ENCODE measurements at regions not wholly inside any gene's neighbourhood (a gene's known extent, or its start where the extent isn't known, plus 50 kb on each side); places are given as distances from the start of the nearest gene placed in this dataset.
A peak's percentile ranks its signal among the peaks of the same experiment; 100 is the strongest.

DNA sequence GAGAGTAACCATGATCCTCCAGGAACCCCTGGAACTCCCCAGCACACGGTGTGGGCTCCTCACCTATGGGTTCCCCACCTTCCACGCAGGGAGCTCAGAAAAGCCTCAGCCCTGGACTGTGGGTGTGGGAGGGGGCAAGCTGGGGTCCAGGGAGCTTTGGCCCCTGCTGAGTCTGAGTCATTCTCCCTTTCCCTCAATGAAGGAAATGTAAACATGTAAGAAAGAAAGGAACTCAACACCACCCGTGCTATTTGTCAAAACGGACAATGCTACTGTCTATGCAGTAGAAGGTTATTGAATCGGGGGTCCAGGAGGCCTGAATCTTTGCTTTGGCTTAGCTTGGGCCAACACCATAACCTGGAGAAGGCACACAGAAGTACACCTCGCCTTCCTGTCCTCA, 222.8 kb downstream of the PMP22 start:
- intact Hi-C loops (cut with DNase I): no loop called here
- 73 to 74% methylated on average over 4 to 5 of the region's 6 CpGs for WGBS, 2 donors
- TF ChIP-seq, protein P1, sequence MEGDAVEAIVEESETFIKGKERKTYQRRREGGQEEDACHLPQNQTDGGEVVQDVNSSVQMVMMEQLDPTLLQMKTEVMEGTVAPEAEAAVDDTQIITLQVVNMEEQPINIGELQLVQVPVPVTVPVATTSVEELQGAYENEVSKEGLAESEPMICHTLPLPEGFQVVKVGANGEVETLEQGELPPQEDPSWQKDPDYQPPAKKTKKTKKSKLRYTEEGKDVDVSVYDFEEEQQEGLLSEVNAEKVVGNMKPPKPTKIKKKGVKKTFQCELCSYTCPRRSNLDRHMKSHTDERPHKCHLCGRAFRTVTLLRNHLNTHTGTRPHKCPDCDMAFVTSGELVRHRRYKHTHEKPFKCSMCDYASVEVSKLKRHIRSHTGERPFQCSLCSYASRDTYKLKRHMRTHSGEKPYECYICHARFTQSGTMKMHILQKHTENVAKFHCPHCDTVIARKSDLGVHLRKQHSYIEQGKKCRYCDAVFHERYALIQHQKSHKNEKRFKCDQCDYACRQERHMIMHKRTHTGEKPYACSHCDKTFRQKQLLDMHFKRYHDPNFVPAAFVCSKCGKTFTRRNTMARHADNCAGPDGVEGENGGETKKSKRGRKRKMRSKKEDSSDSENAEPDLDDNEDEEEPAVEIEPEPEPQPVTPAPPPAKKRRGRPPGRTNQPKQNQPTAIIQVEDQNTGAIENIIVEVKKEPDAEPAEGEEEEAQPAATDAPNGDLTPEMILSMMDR (IDR thresholded peaks at IDR 0.05): no peak
- no peak for TF ChIP-seq POLR2A (IDR thresholded peaks at IDR 0.05)

DNA sequence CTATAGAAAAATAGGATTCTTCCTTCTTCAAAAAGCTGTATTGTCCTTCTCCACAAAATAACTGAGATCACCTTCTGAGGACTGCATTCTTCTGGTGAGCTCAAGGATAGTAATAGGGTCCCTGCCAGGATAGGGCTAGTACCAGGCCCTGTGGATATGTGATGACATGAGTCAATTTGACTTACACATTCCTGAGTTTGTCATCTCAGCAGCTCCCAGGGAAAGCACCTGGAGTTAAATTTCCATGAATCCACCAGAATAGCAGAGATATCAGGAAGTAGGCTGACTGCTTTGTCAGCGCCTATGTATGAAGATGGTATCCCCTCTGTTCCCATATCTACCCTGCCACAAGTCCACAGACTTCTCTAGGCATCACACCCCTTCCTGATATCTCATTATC, 225.8 kb downstream of the PMP22 start:
- 33 to 80% methylated on average over 1 of the region's 1 CpG for WGBS, 2 donors
- peaks cover 0 to 12% (median 0%) of the 10 kb centered on the region in 3 donors for H3K4me1 ChIP-seq
- H3K27me3 ChIP-seq: no peaks in the 10 kb centered on the region
- intact Hi-C loops (cut with DNase I): no loop called here
- DNase-seq: no peak
- no peak for TF ChIP-seq POLR2A (IDR thresholded peaks at IDR 0.05)
- TF ChIP-seq, protein P1 (IDR thresholded peaks at IDR 0.05): no peak
- H3K4me3 ChIP-seq: no peak overlapping the region
- no peaks in the 10 kb centered on the region for H3K36me3 ChIP-seq
- H3K9me3 ChIP-seq: no peaks in the 10 kb centered on the region
- no peak overlapping the region for H3K27ac ChIP-seq

More for the DNA sequence above, 222.8 kb downstream of the PMP22 start:
- H3K9me3 ChIP-seq: no peaks in the 10 kb centered on the region
- H3K27ac ChIP-seq: no peak overlapping the region
- no peaks in the 10 kb centered on the region for H3K27me3 ChIP-seq
- no peak overlapping the region for H3K4me3 ChIP-seq
- H3K4me1 ChIP-seq: peaks cover 0 to 12% (median 0%) of the 10 kb centered on the region in 3 donors
- H3K36me3 ChIP-seq: no peaks in the 10 kb centered on the region
- DNase-seq: no peak

DNA sequence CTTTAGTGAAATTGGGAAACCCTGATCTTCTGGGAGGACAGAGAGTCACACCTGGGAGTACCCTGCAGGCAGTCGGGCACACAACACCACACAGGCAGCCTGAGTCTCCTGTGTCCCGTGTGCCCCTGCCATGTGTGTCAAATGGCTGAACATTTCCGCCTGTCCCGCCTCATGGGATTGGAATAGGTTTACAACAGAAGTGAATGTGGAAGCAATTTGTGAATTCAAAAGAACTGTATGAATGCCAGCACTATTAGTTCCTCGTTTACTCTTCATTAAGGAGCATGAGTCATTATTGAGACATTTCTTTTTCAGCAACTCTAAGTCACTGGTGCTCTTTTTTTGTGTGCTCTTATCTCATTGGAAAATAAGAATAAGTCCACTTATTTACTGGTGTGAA, 226.5 kb downstream of the PMP22 start:
- H3K4me1 ChIP-seq: peaks cover 0 to 12% (median 0%) of the 10 kb centered on the region in 3 donors
- H3K4me3 ChIP-seq: peak overlapping the region in 1 of 4 donors; percentile 44
- no peaks in the 10 kb centered on the region for H3K27me3 ChIP-seq
- 35 to 36% methylated on average over 5 of the region's 5 CpGs for whole genome bisulfite sequencing, 2 donors
- intact Hi-C loops (cut with DNase I): no loop called here
- no peaks in the 10 kb centered on the region for H3K36me3 ChIP-seq
- TF ChIP-seq POLR2A (IDR thresholded peaks at IDR 0.05): no peak
- TF ChIP-seq, protein P1 (IDR thresholded peaks at IDR 0.05): peak in 1 of 6 experiments; percentile 40
- H3K9me3 ChIP-seq: no peaks in the 10 kb centered on the region
- no peak for DNase-seq
- peak overlapping the region in 2 of 4 donors; percentile 18 to 28 for H3K27ac ChIP-seq

DNA sequence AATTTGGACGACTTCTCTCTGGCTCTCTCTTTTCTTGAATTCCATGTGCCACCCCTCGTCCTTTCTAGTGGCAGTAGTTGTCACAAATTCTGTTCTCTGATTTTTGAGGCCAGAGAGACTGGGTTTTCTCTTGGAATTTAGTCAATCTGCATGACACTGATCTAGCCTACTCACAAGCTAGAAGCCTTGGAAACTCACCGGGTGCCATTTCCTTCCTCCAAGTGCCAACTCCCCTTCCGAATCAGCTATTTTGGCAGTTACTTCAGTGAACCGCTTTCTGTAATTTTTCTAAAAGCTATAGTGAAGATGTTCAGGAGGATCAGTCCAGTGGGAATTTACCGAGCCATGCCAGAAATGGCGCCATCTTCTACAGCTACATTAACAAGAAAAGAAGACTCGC, 228.9 kb downstream of the PMP22 start:
- Histone ChIP-seq H3K4me1 (peaks cover 0 to 12% (median 0%) of the 10 kb centered on the region in 3 donors), H3K27ac (no peak overlapping the region), H3K27me3 (peaks cover 0 to 8% (median 0%) of the 10 kb centered on the region in 4 donors), H3K4me3 (no peak overlapping the region), H3K9me3 (no peaks in the 10 kb centered on the region), H3K36me3 (no peaks in the 10 kb centered on the region)
- intact Hi-C loops (cut with DNase I): no loop called here
- 83 to 86% methylated on average over 8 of the region's 8 CpGs for WGBS, 2 donors
- no peak for DNase-seq
- no peak for TF ChIP-seq POLR2A (IDR thresholded peaks at IDR 0.05)
- TF ChIP-seq, protein P1 (IDR thresholded peaks at IDR 0.05): no peak

DNA sequence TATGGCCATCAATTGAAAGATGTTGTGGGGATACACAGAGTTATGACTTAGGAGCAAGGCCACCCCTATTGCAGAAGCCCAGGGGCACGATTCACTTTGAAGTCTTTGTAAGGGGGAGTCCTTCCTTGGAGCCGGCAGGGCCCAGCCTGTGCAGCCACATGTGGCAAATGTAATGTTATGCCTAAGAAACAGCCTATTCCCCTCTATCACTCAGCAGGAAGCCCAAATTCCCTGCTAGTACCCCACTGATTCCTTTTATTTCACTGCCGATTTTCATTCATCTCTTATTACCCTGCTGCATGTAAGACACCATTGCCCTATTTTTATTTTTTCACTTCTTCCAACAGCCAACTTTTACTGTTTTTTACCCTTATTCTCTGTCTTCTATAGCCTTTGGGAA, 233.2 kb downstream of the PMP22 start:
- Histone ChIP-seq H3K9me3 (no peaks in the 10 kb centered on the region), H3K36me3 (no peaks in the 10 kb centered on the region), H3K4me3 (no peak overlapping the region), H3K27ac (no peak overlapping the region), H3K27me3 (peaks cover 0 to 8% (median 0%) of the 10 kb centered on the region in 4 donors), H3K4me1 (no peaks in the 10 kb centered on the region)
- no peak for DNase-seq
- intact Hi-C loops (cut with DNase I): no loop called here
- 72 to 78% methylated on average over 3 of the region's 3 CpGs for whole genome bisulfite sequencing, 2 donors
- TF ChIP-seq, protein P1 (IDR thresholded peaks at IDR 0.05): no peak
- TF ChIP-seq POLR2A (IDR thresholded peaks at IDR 0.05): no peak
